Cardiac muscle cell (in vitro differentiated cells and primary cell): ENCODE measurements at regions not wholly inside any gene's neighbourhood (a gene's known extent, or its start where the extent isn't known, plus 50 kb on each side); places are given as distances from the start of the nearest gene placed in this dataset.

Source experiments
- DNase-seq, 2 donors: peaks; one replicate each; pipeline versions ENCODE4 v3.0.0 to v3.0.0-alpha.2; 2010 to 2017; ENCODE audit warnings: low read depth in 1 of 2, low spot score in 1 of 2
- H3K27ac ChIP-seq: fragments of 200-600 bp; sonication (generic); 2 replicates; pipeline ENCODE4 v1.5.1; 2016
- H3K27me3 ChIP-seq: fragments of 200-600 bp; sonication (generic); 2 replicates; pipeline ENCODE4 v1.6.0; 2016; ENCODE audit warnings: control low read depth
- H3K36me3 ChIP-seq: fragments of 200-600 bp; sonication (generic); 2 replicates; pipeline ENCODE4 v1.5.1; 2016; ENCODE audit warnings: control low read depth
- H3K4me1 ChIP-seq: fragments of 200-600 bp; sonication (generic); 2 replicates; pipeline ENCODE4 v1.8.1; 2017; ENCODE audit warnings: low read depth, mild to moderate bottlenecking, mixed run types
- H3K4me3 ChIP-seq: fragments of 200-600 bp; sonication (generic); 2 replicates; pipeline ENCODE4 v1.5.1; 2016; ENCODE audit warnings: mild to moderate bottlenecking
- H3K9me3 ChIP-seq: fragments of 200-600 bp; sonication (generic); 2 replicates; pipeline ENCODE4 v1.5.1; 2017; ENCODE audit warnings: low read depth, mild to moderate bottlenecking, control low read depth
- CTCF ChIP-seq: IDR thresholded peaks from 2 replicates; pipeline ENCODE4 v1.5.1; 2012; ENCODE audit warnings: low read depth, mild to moderate bottlenecking, low read length

GRCh38 chr20:56976336-56976735, 290.1 kb downstream of the BMP7 start:
- Histone ChIP-seq H3K9me3 (no peaks in the 10 kb centered on the region), H3K4me3 (no peak overlapping the region), H3K27me3 (peaks cover 61% of the 10 kb centered on the region), H3K36me3 (no peaks in the 10 kb centered on the region), H3K27ac (no peak overlapping the region), H3K4me1 (no peaks in the 10 kb centered on the region)
- TF ChIP-seq CTCF = no peak
- no peak for DNase-seq

GRCh38 chr20:56978475-56978874, 288.0 kb downstream of the BMP7 start:
- Histone ChIP-seq H3K27ac (no peak overlapping the region), H3K36me3 (no peaks in the 10 kb centered on the region), H3K4me3 (no peak overlapping the region), H3K27me3 (peaks cover 40% of the 10 kb centered on the region), H3K4me1 (no peaks in the 10 kb centered on the region), H3K9me3 (no peaks in the 10 kb centered on the region)
- DNase-seq = no peak
- TF ChIP-seq CTCF = no peak

- Histone ChIP-seq H3K27ac (no peak overlapping the region), H3K27me3 (peaks cover 34% of the 10 kb centered on the region), H3K9me3 (no peaks in the 10 kb centered on the region), H3K4me1 (no peaks in the 10 kb centered on the region), H3K36me3 (no peaks in the 10 kb centered on the region), H3K4me3 (no peak overlapping the region)
- TF ChIP-seq CTCF = no peak
- DNase-seq = no peak
These were observed 287.3 kb downstream of the BMP7 start for GRCh38 chr20:56979125-56979524.

- no peak for TF ChIP-seq CTCF
- Histone ChIP-seq H3K27me3 (peaks cover 12% of the 10 kb centered on the region), H3K4me1 (no peaks in the 10 kb centered on the region), H3K4me3 (no peak overlapping the region), H3K27ac (no peak overlapping the region), H3K9me3 (no peaks in the 10 kb centered on the region), H3K36me3 (no peaks in the 10 kb centered on the region)
- DNase-seq = no peak
These were observed 285.1 kb downstream of the BMP7 start for GRCh38 chr20:56981301-56981700.

GRCh38 chr20:56983813-56984212, 282.6 kb downstream of the BMP7 start:
- no peak for DNase-seq
- TF ChIP-seq CTCF = no peak
- H3K4me3 ChIP-seq = no peak overlapping the region
- H3K9me3 ChIP-seq = no peaks in the 10 kb centered on the region
- H3K4me1 ChIP-seq = no peaks in the 10 kb centered on the region
- no peak overlapping the region for H3K27ac ChIP-seq
- no peaks in the 10 kb centered on the region for H3K36me3 ChIP-seq
- H3K27me3 ChIP-seq = peaks cover 3% of the 10 kb centered on the region
